Suprapubic skin (tissue), 4 donors: ENCODE measurements at regions not wholly inside any gene's neighbourhood (a gene's known extent, or its start where the extent isn't known, plus 50 kb on each side); places are given as distances from the start of the nearest gene placed in this dataset.

ENCODE experiments used
- DNase-seq, 2 donors: peaks; one replicate each; pipeline ENCODE4 v3.0.0-alpha.2; 2019; ENCODE audit warnings: low spot score in 2 of 2
- H3K27ac ChIP-seq: fragments of 200-600 bp; sonication (generic); one replicate; pipeline ENCODE4 v1.5.1; 2019
- H3K27me3 ChIP-seq: fragments of 200-600 bp; sonication (generic); one replicate; pipeline ENCODE4 v1.5.1; 2019
- H3K36me3 ChIP-seq: fragments of 200-600 bp; sonication (generic); one replicate; pipeline ENCODE4 v1.5.1; 2019
- H3K4me1 ChIP-seq: fragments of 200-600 bp; sonication (generic); one replicate; pipeline ENCODE4 v1.5.1; 2019
- H3K4me3 ChIP-seq: fragments of 200-600 bp; sonication (generic); one replicate; pipeline ENCODE4 v1.5.1; 2019; ENCODE audit warnings: mild to moderate bottlenecking
- H3K9me3 ChIP-seq: fragments of 200-600 bp; sonication (generic); one replicate; pipeline ENCODE4 v1.5.1; 2019
- EP300 ChIP-seq: sonication (generic); formaldehyde crosslinking; IDR thresholded peaks from one replicate; pipeline ENCODE4 v1.6.1; 2017; ENCODE audit warnings: antibody characterized with exemption
- POLR2A ChIP-seq, 2 donors: fragments of 450-650 bp; IDR thresholded peaks; one replicate each; pipeline ENCODE4 v1.6.1; 2017; ENCODE audit warnings: antibody characterized with exemption in 2 of 2, mild to moderate bottlenecking in 2 of 2, moderate library complexity in 2 of 2
- POLR2AphosphoS5 ChIP-seq, 3 donors: sonication (generic); formaldehyde crosslinking; IDR thresholded peaks; one replicate each; pipeline ENCODE4 v1.6.1; 2017; ENCODE audit warnings: antibody characterized with exemption in 3 of 3
- WGBS: methylation state at CpG from one replicate; pipeline ENCODE4 v1.1.5; 2018; 5-methylcytosine and 5-hydroxymethylcytosine counted together
- TF ChIP-seq, protein P1 (sequence below), 2 donors: fragments of 200-600 bp in 1 of 2; fragments of 450-650 bp in 1 of 2; sonication (generic) in 1 of 2; IDR thresholded peaks; one replicate each; pipeline ENCODE4 v1.5.1; 2016 to 2019; ENCODE audit warnings: antibody characterized with exemption in 2 of 2, mild to moderate bottlenecking in 1 of 2, moderate library complexity in 1 of 2

DNA sequence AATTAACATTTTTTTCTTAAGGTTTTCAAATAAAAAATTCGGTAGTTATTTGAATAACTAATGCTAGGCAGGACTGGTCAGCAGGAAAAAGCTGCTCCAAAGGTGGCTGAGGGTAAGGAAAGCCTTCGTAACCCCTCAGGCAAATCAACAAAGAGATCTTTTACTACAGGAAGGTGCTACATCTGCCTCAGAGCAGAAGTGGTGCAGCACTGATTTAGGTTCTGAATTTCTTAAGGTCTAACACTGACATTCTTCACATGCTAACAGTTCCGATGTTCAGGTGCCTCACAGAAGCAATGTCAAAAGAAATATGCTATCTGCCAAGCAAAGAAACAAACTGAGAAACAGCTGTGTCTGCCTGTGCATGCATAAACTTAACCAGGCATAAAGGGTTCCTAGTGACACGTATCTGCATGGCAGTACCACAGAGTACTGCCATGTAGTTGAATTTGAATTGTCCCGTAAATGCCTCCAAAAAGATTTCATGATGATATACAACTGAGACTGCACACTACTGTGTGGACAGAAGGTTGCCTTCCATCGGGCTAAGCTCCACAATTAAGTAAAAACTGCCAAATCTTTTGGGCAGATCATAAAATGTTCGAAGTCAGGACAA, 275.0 kb upstream of the NSMCE3 start:
- H3K27ac ChIP-seq, result no peak overlapping the region
- H3K4me1 ChIP-seq, result no peaks in the 10 kb centered on the region
- no peaks in the 10 kb centered on the region for H3K27me3 ChIP-seq
- no peaks in the 10 kb centered on the region for H3K36me3 ChIP-seq
- peaks cover 11% of the 10 kb centered on the region for H3K9me3 ChIP-seq
- H3K4me3 ChIP-seq, result no peak overlapping the region
- DNase-seq, result no peak
- no peak for TF ChIP-seq EP300
- WGBS, result 52% methylated on average over 7 of the region's 7 CpGs

DNA sequence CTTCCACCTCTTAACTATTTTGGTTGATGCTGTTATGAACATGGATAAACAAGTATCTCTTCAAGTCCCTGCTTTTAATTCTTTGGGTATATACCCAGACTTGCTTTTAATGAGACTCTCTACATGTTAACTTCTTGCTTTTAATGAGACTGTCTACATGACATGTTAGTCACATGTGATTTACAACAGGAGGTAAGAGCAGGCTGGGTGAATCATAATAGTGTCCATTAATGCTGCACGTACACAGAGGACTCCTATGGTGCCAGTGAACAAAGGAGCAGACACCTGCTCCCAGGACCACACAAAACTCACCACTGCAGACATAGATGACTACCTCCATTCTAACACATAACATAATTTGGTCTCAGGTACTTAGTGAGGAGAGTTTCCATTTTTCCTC, 273.4 kb upstream of the NSMCE3 start:
- H3K36me3 ChIP-seq, result no peaks in the 10 kb centered on the region
- no peak overlapping the region for H3K4me3 ChIP-seq
- 85% methylated on average over 1 of the region's 1 CpG for WGBS
- TF ChIP-seq POLR2A (IDR thresholded peaks at IDR 0.05) (no peak), POLR2AphosphoS5 (IDR thresholded peaks at IDR 0.05) (no peak), EP300 (no peak)
- TF ChIP-seq, protein P1, sequence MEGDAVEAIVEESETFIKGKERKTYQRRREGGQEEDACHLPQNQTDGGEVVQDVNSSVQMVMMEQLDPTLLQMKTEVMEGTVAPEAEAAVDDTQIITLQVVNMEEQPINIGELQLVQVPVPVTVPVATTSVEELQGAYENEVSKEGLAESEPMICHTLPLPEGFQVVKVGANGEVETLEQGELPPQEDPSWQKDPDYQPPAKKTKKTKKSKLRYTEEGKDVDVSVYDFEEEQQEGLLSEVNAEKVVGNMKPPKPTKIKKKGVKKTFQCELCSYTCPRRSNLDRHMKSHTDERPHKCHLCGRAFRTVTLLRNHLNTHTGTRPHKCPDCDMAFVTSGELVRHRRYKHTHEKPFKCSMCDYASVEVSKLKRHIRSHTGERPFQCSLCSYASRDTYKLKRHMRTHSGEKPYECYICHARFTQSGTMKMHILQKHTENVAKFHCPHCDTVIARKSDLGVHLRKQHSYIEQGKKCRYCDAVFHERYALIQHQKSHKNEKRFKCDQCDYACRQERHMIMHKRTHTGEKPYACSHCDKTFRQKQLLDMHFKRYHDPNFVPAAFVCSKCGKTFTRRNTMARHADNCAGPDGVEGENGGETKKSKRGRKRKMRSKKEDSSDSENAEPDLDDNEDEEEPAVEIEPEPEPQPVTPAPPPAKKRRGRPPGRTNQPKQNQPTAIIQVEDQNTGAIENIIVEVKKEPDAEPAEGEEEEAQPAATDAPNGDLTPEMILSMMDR (IDR thresholded peaks at IDR 0.05), result no peak
- no peaks in the 10 kb centered on the region for H3K27me3 ChIP-seq
- peaks cover 11% of the 10 kb centered on the region for H3K9me3 ChIP-seq
- H3K4me1 ChIP-seq, result no peaks in the 10 kb centered on the region
- DNase-seq, result no peak
- H3K27ac ChIP-seq, result no peak overlapping the region

DNA sequence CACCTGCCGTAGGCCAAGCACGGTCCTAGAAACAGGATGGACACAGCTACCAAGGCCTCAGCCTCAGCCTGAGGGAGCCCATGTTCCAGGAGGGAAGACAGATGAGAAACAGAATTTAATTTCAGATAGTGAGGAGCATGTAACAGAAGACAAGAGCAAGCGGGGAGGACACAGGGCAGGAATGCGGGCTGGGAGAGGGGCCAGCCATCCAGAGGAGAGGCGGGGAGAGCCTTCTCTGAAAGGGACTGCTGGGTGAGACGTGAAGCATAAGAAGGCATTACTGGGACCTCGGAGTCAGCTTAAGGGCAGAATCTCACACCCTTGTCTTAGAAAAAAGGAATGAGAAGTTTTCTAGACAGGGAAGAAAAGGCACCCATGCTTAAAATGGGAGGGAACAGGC, 271.7 kb upstream of the NSMCE3 start:
- H3K4me1 ChIP-seq, result no peaks in the 10 kb centered on the region
- H3K27me3 ChIP-seq, result no peaks in the 10 kb centered on the region
- no peak overlapping the region for H3K4me3 ChIP-seq
- peaks cover 4% of the 10 kb centered on the region for H3K9me3 ChIP-seq
- no peak for DNase-seq
- WGBS, result 76% methylated on average over 7 of the region's 7 CpGs
- no peak for TF ChIP-seq POLR2A (IDR thresholded peaks at IDR 0.05)
- TF ChIP-seq POLR2AphosphoS5 (IDR thresholded peaks at IDR 0.05), result no peak
- TF ChIP-seq, protein P1 (IDR thresholded peaks at IDR 0.05), result no peak
- TF ChIP-seq EP300, result no peak
- no peaks in the 10 kb centered on the region for H3K36me3 ChIP-seq
- H3K27ac ChIP-seq, result no peak overlapping the region

DNA sequence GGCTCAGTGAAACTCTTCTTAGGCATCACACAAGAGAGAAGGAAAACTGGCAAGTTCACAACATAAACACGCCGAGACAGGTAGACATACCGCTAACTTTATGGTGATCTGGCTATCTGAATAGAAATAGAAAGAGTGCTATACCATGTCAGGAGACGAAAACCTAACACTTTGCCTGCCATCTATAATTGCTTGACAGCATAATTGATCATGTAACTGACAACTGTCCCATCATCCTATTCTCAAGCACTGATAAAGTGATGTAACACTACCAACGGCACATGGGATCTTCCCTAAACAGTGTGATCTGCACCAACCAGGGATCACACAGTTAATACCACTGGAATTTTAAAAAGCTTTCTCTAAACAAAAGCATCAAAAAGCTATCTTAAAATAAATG, 270.9 kb upstream of the NSMCE3 start:
- Histone ChIP-seq H3K36me3 (no peaks in the 10 kb centered on the region), H3K4me1 (no peaks in the 10 kb centered on the region), H3K4me3 (no peak overlapping the region), H3K9me3 (no peaks in the 10 kb centered on the region), H3K27ac (no peak overlapping the region), H3K27me3 (no peaks in the 10 kb centered on the region)
- no peak for TF ChIP-seq POLR2AphosphoS5 (IDR thresholded peaks at IDR 0.05)
- no peak for TF ChIP-seq EP300
- no peak for TF ChIP-seq POLR2A (IDR thresholded peaks at IDR 0.05)
- TF ChIP-seq, protein P1 (IDR thresholded peaks at IDR 0.05), result no peak
- WGBS, result 64% methylated on average over 5 of the region's 5 CpGs
- no peak for DNase-seq

DNA sequence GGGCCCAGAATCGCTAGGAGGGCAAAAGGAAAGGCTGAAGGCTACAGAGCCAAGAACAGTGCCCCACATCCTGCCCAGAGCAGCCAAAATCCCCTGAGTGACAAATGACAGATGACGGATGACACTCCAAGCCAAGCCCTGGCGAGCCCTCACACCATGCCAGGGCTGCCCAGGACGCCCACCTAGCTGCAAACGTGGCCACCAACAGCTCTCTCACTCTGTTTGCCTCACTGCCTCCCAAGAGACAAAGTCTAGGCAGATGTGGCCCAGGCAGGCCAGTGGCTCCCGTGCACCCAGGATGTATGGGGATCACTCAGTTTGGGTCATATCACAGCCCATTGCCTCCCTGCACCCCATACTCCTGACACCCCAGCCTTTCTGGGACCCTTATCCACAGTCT, 270.1 kb upstream of the NSMCE3 start:
- Histone ChIP-seq H3K4me3 (no peak overlapping the region), H3K27me3 (no peaks in the 10 kb centered on the region), H3K4me1 (no peaks in the 10 kb centered on the region), H3K36me3 (no peaks in the 10 kb centered on the region), H3K9me3 (no peaks in the 10 kb centered on the region), H3K27ac (no peak overlapping the region)
- TF ChIP-seq EP300, result no peak
- TF ChIP-seq POLR2AphosphoS5 (IDR thresholded peaks at IDR 0.05), result no peak
- TF ChIP-seq POLR2A (IDR thresholded peaks at IDR 0.05), result no peak
- TF ChIP-seq, protein P1 (IDR thresholded peaks at IDR 0.05), result no peak
- WGBS, result 73% methylated on average over 5 of the region's 6 CpGs
- DNase-seq, result no peak

DNA sequence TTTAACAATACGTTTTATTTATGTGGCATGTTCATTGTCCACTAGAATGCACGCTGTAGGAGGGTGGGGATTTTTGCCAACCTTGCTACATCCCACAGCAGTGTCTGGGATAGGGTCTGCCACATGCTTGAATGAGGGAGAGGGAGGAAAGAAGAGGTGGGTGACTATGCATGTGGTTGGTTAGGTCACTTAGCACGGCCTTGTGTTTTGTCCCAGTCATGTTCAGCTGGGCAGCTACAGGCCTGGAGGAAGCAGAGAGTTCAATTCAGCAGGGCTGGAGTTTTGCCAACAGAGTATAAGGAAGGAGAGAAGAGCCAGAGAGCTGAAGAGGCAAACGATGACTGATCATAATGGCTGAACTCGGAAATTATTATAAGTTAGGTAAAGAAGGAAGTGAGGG, 268.4 kb upstream of the NSMCE3 start:
- H3K27me3 ChIP-seq, result no peaks in the 10 kb centered on the region
- no peak overlapping the region for H3K27ac ChIP-seq
- 56% methylated on average over 5 of the region's 5 CpGs for WGBS
- no peaks in the 10 kb centered on the region for H3K36me3 ChIP-seq
- no peak for DNase-seq
- no peaks in the 10 kb centered on the region for H3K9me3 ChIP-seq
- no peaks in the 10 kb centered on the region for H3K4me1 ChIP-seq
- TF ChIP-seq EP300 (no peak), POLR2A (IDR thresholded peaks at IDR 0.05) (no peak), POLR2AphosphoS5 (IDR thresholded peaks at IDR 0.05) (no peak)
- TF ChIP-seq, protein P1 (IDR thresholded peaks at IDR 0.05), result no peak
- H3K4me3 ChIP-seq, result no peak overlapping the region
